ENCODE measurements at regions not wholly inside any gene's neighbourhood (a gene's known extent, or its start where the extent isn't known, plus 50 kb on each side); places are given as distances from the start of the nearest gene placed in this dataset.

- H3K27me3 ChIP-seq (ENCODE audit: insufficient read depth, low read depth): no peaks in the 10 kb centered on the region
- no TSS peak for BruUV-seq (replicated peaks)
- no peak overlapping the region for H3K27ac ChIP-seq
- no peaks in the 10 kb centered on the region for H3K9me3 ChIP-seq (ENCODE audit: insufficient read depth, low read depth)
- H3F3A ChIP-seq (ENCODE audit: insufficient read depth, low read depth): no peaks in the 10 kb centered on the region
- H2AFZ ChIP-seq: no peak overlapping the region
- H3K4me1 ChIP-seq (replicated peaks; ENCODE audit: insufficient read depth): no peaks in the 10 kb centered on the region
- H3K4me3 ChIP-seq: no peak overlapping the region
- TF ChIP-seq CTCF (conservative IDR thresholded peaks at IDR 0.05) (no peak), EZH2 (IDR thresholded peaks at IDR 0.05; ENCODE audit: low read depth) (no peak)
- DNase-seq: no peak
- no peaks in the 10 kb centered on the region for H3K9me2 ChIP-seq (ENCODE audit: insufficient read depth)
- no peaks in the 10 kb centered on the region for H3K79me2 ChIP-seq (ENCODE audit: low read depth)
- ChIA-PET POLR2A (ENCODE audit: unreplicated experiment) (no interaction called here), CTCF (no interaction called here)
- no peaks in the 10 kb centered on the region for H4K20me1 ChIP-seq (ENCODE audit: insufficient read depth)
- no peaks in the 10 kb centered on the region for H3K36me3 ChIP-seq (ENCODE audit: low read depth)
- no peak overlapping the region for H3K4me2 ChIP-seq
- intact Hi-C loops (cut with micrococcal nuclease; ENCODE audit: unreplicated experiment): no loop called here
Observed at GRCh38 chr4:83837614-83838308, 301.9 kb downstream of the GPAT3 start.

- Histone ChIP-seq H3K4me2 (no peak overlapping the region), H3F3A (ENCODE audit: insufficient read depth, low read depth) (no peaks in the 10 kb centered on the region), H3K27ac (no peak overlapping the region), H3K9me3 (ENCODE audit: insufficient read depth, low read depth) (no peaks in the 10 kb centered on the region), H2AFZ (no peak overlapping the region), H3K4me1 (replicated peaks; ENCODE audit: insufficient read depth) (no peaks in the 10 kb centered on the region), H3K9me2 (ENCODE audit: insufficient read depth) (no peaks in the 10 kb centered on the region), H3K79me2 (ENCODE audit: low read depth) (no peaks in the 10 kb centered on the region), H4K20me1 (ENCODE audit: insufficient read depth) (no peaks in the 10 kb centered on the region), H3K36me3 (ENCODE audit: low read depth) (no peaks in the 10 kb centered on the region), H3K27me3 (ENCODE audit: insufficient read depth, low read depth) (no peaks in the 10 kb centered on the region), H3K4me3 (no peak overlapping the region)
- intact Hi-C loops (cut with micrococcal nuclease; ENCODE audit: unreplicated experiment): no loop called here
- BruUV-seq (replicated peaks): no TSS peak
- no peak for DNase-seq
- POLR2A ChIA-PET (ENCODE audit: unreplicated experiment): no interaction called here
- CTCF ChIA-PET: no interaction called here
- TF ChIP-seq CTCF (conservative IDR thresholded peaks at IDR 0.05) (no peak), EZH2 (IDR thresholded peaks at IDR 0.05; ENCODE audit: low read depth) (no peak)
Observed at GRCh38 chr4:83833920-83834319, 298.0 kb downstream of the GPAT3 start.

GRCh38 chr4:83832110-83832825, 296.4 kb downstream of the GPAT3 start:
- Histone ChIP-seq H3K4me2 (no peak overlapping the region), H4K20me1 (ENCODE audit: insufficient read depth) (no peaks in the 10 kb centered on the region), H3K4me1 (replicated peaks; ENCODE audit: insufficient read depth) (no peaks in the 10 kb centered on the region), H3K79me2 (ENCODE audit: low read depth) (no peaks in the 10 kb centered on the region), H3K9me3 (ENCODE audit: insufficient read depth, low read depth) (no peaks in the 10 kb centered on the region), H3K4me3 (no peak overlapping the region), H3F3A (ENCODE audit: insufficient read depth, low read depth) (no peaks in the 10 kb centered on the region), H2AFZ (no peak overlapping the region), H3K9me2 (ENCODE audit: insufficient read depth) (no peaks in the 10 kb centered on the region), H3K27me3 (ENCODE audit: insufficient read depth, low read depth) (no peaks in the 10 kb centered on the region), H3K36me3 (ENCODE audit: low read depth) (no peaks in the 10 kb centered on the region), H3K27ac (no peak overlapping the region)
- POLR2A ChIA-PET (ENCODE audit: unreplicated experiment): no interaction called here
- TF ChIP-seq EZH2 (IDR thresholded peaks at IDR 0.05; ENCODE audit: low read depth) (no peak), CTCF (conservative IDR thresholded peaks at IDR 0.05) (no peak)
- intact Hi-C loops (cut with micrococcal nuclease; ENCODE audit: unreplicated experiment): no loop called here
- DNase-seq: no peak
- BruUV-seq (replicated peaks): no TSS peak
- CTCF ChIA-PET: no interaction called here
